IMR-90 (cell line): ENCODE measurements at regions not wholly inside any gene's neighbourhood (a gene's known extent, or its start where the extent isn't known, plus 50 kb on each side); places are given as distances from the start of the nearest gene placed in this dataset.

Experiments
- ATAC-seq: fragments of 200-7000 bp; cut with Tn5 transposase; 2 replicates; pipeline ENCODE4 v1.9.1; 2020; ENCODE audit warnings: low read depth, mild to moderate bottlenecking, moderate library complexity
- BruUV-seq: library from RNA; stranded (reverse); fragments of 400-500 nt; replicated peaks from 2 replicates; lab custom pipeline; 2021; lab: Mats Ljungman, UMichigan
- CTCF ChIA-PET: fragments of 300-600 bp; formaldehyde crosslinking; extraction: SDS; loops from one replicate; lab custom pipeline; 2021; ENCODE audit warnings: antibody characterized with exemption; lab: Yijun Ruan, JAX
- POLR2A ChIA-PET: fragments of 300-600 bp; sonication (Branson Sonifier 250); formaldehyde crosslinking; loops from one replicate; lab custom pipeline; 2022; ENCODE audit warnings: antibody characterized with exemption; ENCODE audit not compliant: unreplicated experiment; lab: Charles Lee
- DNase-seq: peaks from one replicate; pipeline ENCODE4 v3.0.0; 2013
- H2AFZ ChIP-seq: replicated peaks from 2 replicates; pipeline ENCODE3; 2013; ENCODE audit warnings: low read length, mild to moderate bottlenecking; ENCODE audit not compliant: poor library complexity
- H2AK5ac ChIP-seq: 2 replicates; pipeline ENCODE4 v1.6.1; 2013; ENCODE audit warnings: low read depth, low read length, inconsistent platforms
- H2AK9ac ChIP-seq: replicated peaks from 2 replicates; pipeline ENCODE3; 2013; ENCODE audit warnings: mild to moderate bottlenecking, low read depth, low read length, moderate library complexity; ENCODE audit not compliant: poor library complexity
- H2BK120ac ChIP-seq: 2 replicates; pipeline ENCODE4 v1.6.1; 2013; ENCODE audit warnings: low read depth, low read length, inconsistent platforms
- H2BK15ac ChIP-seq: 3 replicates; pipeline ENCODE4 v1.6.1; 2013; ENCODE audit warnings: low read depth, low read length, inconsistent platforms
- H2BK20ac ChIP-seq: 2 replicates; pipeline ENCODE4 v1.6.1; 2013; ENCODE audit warnings: low read depth, mild to moderate bottlenecking, inconsistent platforms, low read length, moderate library complexity
- H2BK5ac ChIP-seq: 2 replicates; pipeline ENCODE4 v1.6.1; 2013; ENCODE audit warnings: mild to moderate bottlenecking, low read depth, low read length, inconsistent platforms; ENCODE audit not compliant: poor library complexity, severe bottlenecking
- H3K14ac ChIP-seq: replicated peaks from 2 replicates; pipeline ENCODE4 v1.6.1; 2013; ENCODE audit warnings: low read depth, low read length, inconsistent platforms
- H3K18ac ChIP-seq: 2 replicates; pipeline ENCODE4 v1.6.1; 2013; ENCODE audit warnings: low read depth, low read length, control low read depth
- H3K23ac ChIP-seq: 2 replicates; pipeline ENCODE4 v1.6.1; 2013; ENCODE audit warnings: low read depth, low read length, inconsistent platforms
- H3K27ac ChIP-seq: 2 replicates; pipeline ENCODE4 v1.5.1; 2013; ENCODE audit warnings: mild to moderate bottlenecking, control low read depth, low read length; ENCODE audit not compliant: insufficient read depth
- H3K27me3 ChIP-seq: 2 replicates; pipeline ENCODE4 v1.6.1; 2013; ENCODE audit warnings: low read length; ENCODE audit not compliant: control insufficient read depth, insufficient read depth
- H3K36me3 ChIP-seq: 2 replicates; pipeline ENCODE4 v1.6.1; 2013; ENCODE audit warnings: low read length, mixed read lengths; ENCODE audit not compliant: control insufficient read depth, insufficient read depth
- H3K4ac ChIP-seq: 2 replicates; pipeline ENCODE4 v1.6.1; 2013; ENCODE audit warnings: low read depth, low read length, inconsistent platforms
- H3K4me1 ChIP-seq: 2 replicates; pipeline ENCODE4 v1.6.1; 2013; ENCODE audit warnings: low read length, mixed read lengths; ENCODE audit not compliant: control insufficient read depth, insufficient read depth
- H3K4me2 ChIP-seq: 2 replicates; pipeline ENCODE4 v1.6.1; 2013; ENCODE audit warnings: low read depth, mild to moderate bottlenecking, control low read depth, low read length, moderate library complexity
- H3K4me3 ChIP-seq: 2 replicates; pipeline ENCODE4 v1.5.1; 2013; ENCODE audit warnings: low read depth, mild to moderate bottlenecking, control low read depth, low read length, moderate library complexity; ENCODE audit not compliant: insufficient read depth
- H3K56ac ChIP-seq: 2 replicates; pipeline ENCODE4 v1.6.1; 2013; ENCODE audit warnings: low read length, inconsistent platforms; ENCODE audit not compliant: insufficient read depth; ENCODE audit errors: extremely low read depth
- H3K79me1 ChIP-seq, 2 experiments: 2 replicates each; pipeline ENCODE4 v1.6.1; 2013; ENCODE audit warnings: low read length in 2 of 2, inconsistent platforms in 1 of 2, low read depth in 1 of 2
- H3K9ac ChIP-seq: 2 replicates; pipeline ENCODE4 v1.6.1; 2013; ENCODE audit warnings: low read depth, low read length, control low read depth
- H3K9me1 ChIP-seq: 2 replicates; pipeline ENCODE4 v1.6.1; 2013; ENCODE audit warnings: low read length, inconsistent platforms; ENCODE audit not compliant: insufficient read depth
- H3K9me3 ChIP-seq: 2 replicates; pipeline ENCODE4 v1.6.1; 2013; ENCODE audit warnings: low read length; ENCODE audit not compliant: control insufficient read depth, insufficient read depth
- H4K20me1 ChIP-seq: 2 replicates; pipeline ENCODE4 v1.6.1; 2013; ENCODE audit warnings: low read length, inconsistent platforms; ENCODE audit not compliant: insufficient read depth
- H4K5ac ChIP-seq: 2 replicates; pipeline ENCODE4 v1.6.1; 2013; ENCODE audit warnings: mild to moderate bottlenecking, low read depth, low read length, control low read depth
- H4K8ac ChIP-seq, 2 experiments: 2 replicates each; pipeline ENCODE4 v1.6.1; 2013; ENCODE audit warnings: low read depth in 2 of 2, low read length in 2 of 2, control low read depth in 1 of 2, inconsistent platforms in 1 of 2
- H4K91ac ChIP-seq: 2 replicates; pipeline ENCODE4 v1.6.1; 2013; ENCODE audit warnings: low read depth, low read length, inconsistent platforms; ENCODE audit not compliant: insufficient read depth
- CEBPB ChIP-seq: IDR thresholded peaks from 2 replicates; pipeline ENCODE4 v1.6.1; 2012; ENCODE audit warnings: low read depth, low read length, improper control_type of control experiment
- POLR2A ChIP-seq: IDR thresholded peaks from 2 replicates; pipeline ENCODE4 v1.6.1; 2012; ENCODE audit warnings: mild to moderate bottlenecking, low read depth, low read length
- WGBS, 2 experiments: methylation state at CpG; one replicate each; pipeline versions ENCODE4 v1.1.5 to v1.1.7; 2013; ENCODE audit warnings: missing lambda C conversion rate in 2 of 2; ENCODE audit not compliant: insufficient read length in 1 of 2; ENCODE audit errors: extremely low coverage in 2 of 2; 5-methylcytosine and 5-hydroxymethylcytosine counted together
- dilution Hi-C: fragments of 300-500 bp; cut with HindIII; formaldehyde crosslinking; loops from one replicate; pipeline ENCODE4 v1.14.3; 2018; ENCODE audit warnings: low sequenced_read_pairs; ENCODE audit not compliant: unreplicated experiment
- in situ Hi-C: fragments of 300-500 bp; cut with MboI; formaldehyde crosslinking; loops from 3 replicates; pipeline ENCODE4 v1.14.3; 2019; ENCODE audit warnings: low sequenced_read_pairs, inconsistent platforms, mixed read lengths
- intact Hi-C: fragments of 100-400 bp; cut with micrococcal nuclease; formaldehyde crosslinking; loops from 2 replicates; pipeline ENCODE4 v1.10.0; 2022

DNA sequence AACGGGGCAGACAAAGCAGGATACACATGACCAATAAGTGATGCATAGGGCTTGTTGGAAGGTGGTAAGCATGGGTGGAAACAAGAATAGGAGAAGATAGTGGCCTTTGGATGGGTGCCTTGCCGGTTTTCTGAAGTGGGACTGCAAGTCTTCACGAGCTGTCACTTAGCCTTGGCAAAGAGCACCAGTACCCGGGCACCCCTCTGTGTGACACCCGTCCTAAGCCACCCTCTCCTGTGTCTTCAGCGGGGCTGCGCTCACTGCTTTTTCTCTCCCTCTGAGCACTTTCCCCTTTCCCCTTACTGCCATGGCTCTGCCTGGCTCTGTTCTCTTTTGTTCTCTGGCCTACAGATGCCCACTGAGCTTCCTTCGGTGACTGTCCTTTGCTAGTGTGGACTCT is 399.7 kb upstream of the MKI67 start:
- Histone ChIP-seq H3K4me1 (no peaks in the 10 kb centered on the region), H3K27me3 (no peaks in the 10 kb centered on the region), H2BK20ac (no peak overlapping the region), H4K5ac (no peak overlapping the region), H2AK9ac (peak overlapping the region; percentile 70), H3K4ac (no peak overlapping the region), H2BK5ac (no peak overlapping the region), H2BK120ac (no peak overlapping the region), H3K4me2 (no peak overlapping the region), H3K36me3 (no peaks in the 10 kb centered on the region), H3K27ac (no peak overlapping the region), H3K14ac (no peak overlapping the region), H2AFZ (no peak overlapping the region), H3K18ac (no peak overlapping the region), H3K9ac (no peak overlapping the region), H3K9me1 (no peaks in the 10 kb centered on the region), H4K20me1 (no peaks in the 10 kb centered on the region), H2AK5ac (no peak overlapping the region), H3K79me1 (no peaks in the 10 kb centered on the region), H3K23ac (no peak overlapping the region), H4K8ac (no peak overlapping the region), H3K56ac (no peak overlapping the region), H2BK15ac (no peak overlapping the region), H3K4me3 (no peak overlapping the region), H3K9me3 (peaks cover 34% of the 10 kb centered on the region), H4K91ac (no peak overlapping the region)
- no peak for ATAC-seq
- ChIA-PET CTCF (no interaction called here), POLR2A (no interaction called here)
- no TSS peak for BruUV-seq
- dilution Hi-C loops, result no loop called here
- DNase-seq, result no peak
- intact Hi-C loops, result no loop called here
- TF ChIP-seq CEBPB (no peak), POLR2A (no peak)
- no CpG with 5 or more reads among the region's 8 CpGs for WGBS, 2 experiments
- in situ Hi-C loops, result no loop called here
